Activated effector memory CD4-positive, alpha-beta T cell treated with Interleukin-2 at 50 U/mL for 16 hours (primary cell): ENCODE measurements at regions not wholly inside any gene's neighbourhood (a gene's known extent, or its start where the extent isn't known, plus 50 kb on each side); places are given as distances from the start of the nearest gene placed in this dataset.
"Not testable (repeated sequence)": the region's sequence is repeated elsewhere in the genome, so short reads cannot be mapped to it uniquely, and the experiment has no call there.

Experiments used
- DNase-seq: peaks from one replicate; pipeline ENCODE4 v3.0.0-alpha.2; 2020

DNA sequence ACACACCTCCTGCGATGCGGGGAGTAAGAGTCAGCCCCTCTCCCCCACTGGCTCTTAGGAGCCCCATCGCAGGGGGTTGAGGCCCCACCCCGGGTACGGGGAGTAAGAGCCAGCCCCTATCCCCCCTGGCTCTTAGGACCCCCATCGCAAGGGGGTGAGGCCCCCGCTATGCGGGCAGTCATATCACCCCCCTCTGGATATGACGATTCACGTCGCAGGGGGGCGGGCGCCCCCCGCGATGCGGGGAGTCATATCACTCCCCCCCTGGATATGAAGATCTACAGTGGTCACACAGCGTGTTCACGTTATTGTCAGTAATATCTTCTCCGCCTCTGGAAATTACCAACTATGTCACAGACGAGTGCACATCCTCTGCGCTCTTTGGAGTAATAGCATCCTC is 61.1 kb downstream of the DEFB131A start:
- DNase-seq: not testable (repeated sequence)

DNA sequence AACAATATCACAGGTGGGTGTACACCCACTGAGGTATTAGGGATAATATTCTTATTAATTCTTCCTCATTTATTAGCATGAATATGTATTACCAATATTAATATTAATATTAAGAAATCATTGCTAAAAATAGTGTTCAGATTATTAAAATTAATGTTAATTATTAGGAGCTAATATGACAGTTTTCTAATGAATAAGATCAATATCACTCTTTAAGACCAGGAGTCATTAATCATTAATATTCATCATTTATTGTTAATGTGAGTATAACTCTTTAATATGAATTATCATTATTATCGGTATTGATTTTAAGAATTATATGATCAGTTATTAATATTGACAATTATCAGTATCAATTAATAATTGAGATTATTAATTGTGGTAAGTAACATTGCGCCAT is 62.5 kb downstream of the DEFB131A start:
- DNase-seq: not testable (repeated sequence)

DNA sequence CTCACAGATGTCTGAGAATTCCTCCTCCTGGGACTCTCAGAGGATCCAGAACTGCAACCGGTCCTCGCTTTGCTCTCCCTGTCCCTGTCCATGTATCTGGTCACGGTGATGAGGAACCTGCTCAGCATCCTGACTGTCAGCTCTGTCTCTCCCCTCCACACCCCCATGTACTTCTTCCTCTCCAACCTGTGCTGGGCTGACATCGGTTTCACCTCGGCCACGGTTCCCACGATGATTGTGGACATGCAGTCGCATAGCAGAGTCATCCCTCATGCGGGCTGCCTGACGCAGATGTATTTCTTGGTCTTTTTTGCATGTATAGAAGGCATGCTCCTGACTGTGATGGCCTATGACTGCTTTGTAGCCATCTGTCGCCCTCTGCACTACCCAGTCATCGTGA is 68.7 kb downstream of the DEFB131A start:
- not testable (repeated sequence) for DNase-seq

DNA sequence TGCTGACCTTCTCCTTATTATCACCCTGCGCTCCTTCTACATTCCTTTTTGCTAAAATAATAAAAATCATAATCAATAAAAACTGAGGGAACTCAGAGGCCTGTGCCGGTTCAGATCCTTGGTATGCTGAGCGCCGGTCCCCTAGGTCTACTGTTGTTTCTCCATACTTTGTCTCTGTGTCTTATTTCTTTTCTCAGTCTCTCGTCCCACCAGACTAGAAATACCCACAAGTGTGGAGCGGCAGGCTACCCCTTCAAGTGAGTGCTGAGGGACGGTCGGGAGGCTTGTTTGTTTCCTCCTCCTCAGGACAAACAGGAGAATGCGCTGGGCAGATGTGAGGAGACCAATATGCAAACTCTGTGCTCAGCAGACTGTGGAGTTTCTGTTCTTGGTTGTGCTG is 75.4 kb downstream of the DEFB131A start:
- not testable (repeated sequence) for DNase-seq

DNA sequence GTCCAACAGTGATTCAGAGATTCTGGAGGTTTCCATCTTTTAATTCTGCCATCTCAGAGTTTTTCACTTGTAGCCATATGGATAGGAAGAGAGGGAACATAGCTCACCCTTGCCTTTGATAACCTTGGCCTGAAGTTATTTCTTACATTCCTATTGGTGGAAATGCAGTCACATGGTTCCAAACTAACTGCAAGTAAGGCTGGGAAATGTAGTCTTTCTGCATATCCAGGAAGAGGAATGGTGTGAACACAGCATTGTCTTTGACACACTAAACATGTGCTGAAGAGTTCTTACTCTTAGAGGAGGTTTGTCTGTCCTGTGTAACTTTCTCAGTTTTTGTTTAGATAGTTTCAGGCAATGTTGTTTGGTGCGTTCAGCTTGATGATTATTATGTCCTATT is 78.7 kb downstream of the DEFB131A start:
- DNase-seq: not testable (repeated sequence)

DNA sequence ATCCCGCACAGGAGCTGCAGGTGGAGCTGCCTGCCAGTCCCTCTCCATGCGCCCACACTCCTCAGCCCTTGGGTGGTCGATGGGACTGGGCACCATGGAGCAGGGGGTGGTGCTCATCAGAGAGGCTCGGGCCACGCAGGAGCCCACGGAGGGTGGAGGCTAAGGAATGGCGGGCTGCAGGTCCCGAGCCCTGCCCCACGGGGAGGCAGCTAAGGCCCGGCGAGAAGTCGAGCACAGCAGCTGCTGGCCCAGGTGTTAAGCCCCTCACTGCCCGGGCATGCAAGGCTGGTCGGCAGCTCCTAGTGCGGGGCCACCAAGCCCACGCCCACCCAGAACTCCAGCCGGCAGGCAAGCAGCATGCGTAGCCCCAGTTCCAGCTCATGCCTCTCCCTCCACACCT is 80.2 kb downstream of the DEFB131A start:
- DNase-seq: not testable (repeated sequence)

DNA sequence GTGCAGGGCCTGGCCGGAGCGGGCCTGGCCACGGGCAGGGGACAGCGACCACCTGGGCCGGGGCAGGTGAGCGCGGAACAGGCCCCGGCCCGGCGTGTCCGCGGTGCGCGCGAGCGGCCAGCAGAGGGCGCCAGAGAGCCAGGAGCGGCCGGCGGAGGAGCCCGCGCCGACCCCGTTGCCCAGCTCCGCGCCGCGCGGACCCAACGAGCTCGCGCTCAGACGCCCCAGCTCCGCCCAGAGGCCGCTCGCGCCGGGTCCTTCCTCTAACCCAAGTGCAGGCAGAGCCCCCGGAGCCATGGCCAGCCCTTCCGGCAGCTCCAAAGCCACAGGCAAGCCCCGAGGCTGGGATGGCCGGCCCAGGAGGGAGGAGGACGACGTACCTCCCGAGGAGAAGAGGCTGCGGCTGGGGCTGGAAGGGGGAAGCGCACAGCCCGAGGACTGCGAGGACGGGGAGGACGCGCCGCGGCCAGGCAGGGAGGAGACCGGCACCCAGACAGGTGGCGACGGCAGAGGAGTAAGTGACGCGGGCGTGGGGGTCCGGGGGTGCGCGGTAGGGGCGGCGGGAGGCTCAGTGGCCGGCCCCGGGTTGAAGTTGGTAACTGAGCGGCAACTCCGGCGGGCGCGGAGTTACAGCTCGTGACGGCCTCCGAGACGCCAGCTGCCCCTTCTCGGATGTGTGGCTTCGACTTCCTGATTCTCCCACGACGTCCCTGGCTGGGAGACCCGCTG is 88.1 kb downstream of the DEFB131A start:
- peak; percentile 50 for DNase-seq

DNA sequence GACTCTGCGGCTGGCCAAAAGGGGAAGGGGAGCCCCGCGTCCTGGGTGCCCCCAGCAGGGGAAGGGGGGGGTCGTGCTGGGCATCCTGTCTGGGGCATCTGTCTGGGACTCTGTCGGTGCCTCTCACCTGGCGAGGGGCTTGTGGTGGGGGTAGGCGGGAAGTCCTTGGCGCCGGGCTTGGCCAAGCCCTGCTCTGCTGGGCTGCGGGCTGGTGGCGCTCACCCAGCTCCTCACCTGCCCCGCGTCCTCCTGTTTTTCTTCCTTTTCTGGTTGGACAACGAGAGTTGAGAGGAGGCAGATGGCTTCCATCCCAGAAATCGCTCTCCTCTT is 88.6 kb downstream of the DEFB131A start:
- not testable (repeated sequence) for DNase-seq

DNA sequence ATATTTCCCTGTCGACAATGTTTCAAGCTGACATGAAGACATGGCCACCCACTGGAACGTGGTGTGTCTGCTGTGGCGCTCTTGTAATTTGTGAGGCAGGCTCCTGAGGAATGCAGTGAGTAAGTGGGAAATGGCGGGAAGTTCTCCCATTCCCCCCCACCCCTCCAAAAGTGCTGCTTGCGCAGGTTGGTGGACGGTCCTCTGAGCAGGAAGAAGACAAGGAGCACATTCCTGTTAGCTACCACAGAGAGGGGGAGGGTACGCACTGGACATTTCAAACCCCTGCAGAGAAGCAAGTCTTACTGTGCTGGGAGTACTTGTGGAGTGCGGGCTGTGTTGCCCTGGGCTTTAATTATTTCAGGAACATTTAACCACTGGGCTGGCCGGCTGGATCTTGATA is 92.9 kb downstream of the DEFB131A start:
- DNase-seq: not testable (repeated sequence)

DNA sequence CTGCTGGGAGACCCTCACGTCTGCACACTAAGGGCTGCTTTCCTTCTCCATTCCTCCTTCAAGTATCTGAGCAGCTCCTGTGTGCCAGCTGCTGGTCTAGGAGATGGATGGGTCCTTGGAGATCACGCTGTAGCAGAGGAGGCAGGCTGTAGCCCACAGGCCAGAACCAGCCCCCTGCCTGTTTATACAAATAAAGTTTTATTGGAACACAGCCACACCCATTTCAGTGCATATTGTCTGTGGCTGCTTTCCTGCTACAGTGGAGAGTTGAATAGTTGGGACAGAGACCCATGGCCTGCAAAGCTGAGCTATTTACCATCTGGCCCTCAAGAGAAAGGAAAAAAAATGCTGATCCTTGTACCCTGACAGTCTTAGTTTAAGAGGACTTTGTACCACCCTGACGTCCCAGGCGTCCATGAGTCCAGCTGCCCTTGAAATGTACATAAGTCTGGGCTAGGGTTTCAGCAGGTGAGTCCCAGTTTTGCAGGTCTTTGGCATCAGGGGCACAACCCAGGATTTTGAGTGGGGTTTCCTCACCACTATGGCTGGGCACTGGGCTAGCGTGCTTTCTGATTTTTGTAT is 95.8 kb downstream of the DEFB131A start:
- not testable (repeated sequence) for DNase-seq

DNA sequence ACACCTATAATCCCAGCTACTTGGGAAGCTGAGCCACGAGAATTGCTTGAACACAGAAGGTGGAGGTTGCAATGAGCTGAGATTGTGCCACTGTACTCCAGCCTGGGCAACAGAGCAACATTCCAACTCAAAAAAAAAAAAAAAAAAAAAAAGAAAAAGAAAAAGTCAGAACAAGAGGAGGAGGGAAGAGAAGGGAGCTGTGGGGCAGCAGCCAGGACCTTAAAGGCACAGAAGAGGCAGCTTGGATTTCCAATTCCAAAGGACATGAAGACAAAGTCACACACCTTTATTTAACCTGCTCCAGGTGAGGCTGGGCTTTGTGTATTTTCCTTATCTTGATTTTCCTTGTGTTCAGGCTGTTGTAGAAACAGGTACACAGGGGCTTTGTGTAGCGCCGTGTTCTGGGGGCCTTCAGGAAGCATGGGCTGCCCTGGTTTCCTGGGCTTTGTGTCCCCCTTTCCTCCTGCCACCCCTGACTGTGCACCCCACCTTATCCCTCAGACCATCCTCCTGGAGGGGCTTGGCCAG is 97.2 kb downstream of the DEFB131A start:
- DNase-seq: not testable (repeated sequence)

DNA sequence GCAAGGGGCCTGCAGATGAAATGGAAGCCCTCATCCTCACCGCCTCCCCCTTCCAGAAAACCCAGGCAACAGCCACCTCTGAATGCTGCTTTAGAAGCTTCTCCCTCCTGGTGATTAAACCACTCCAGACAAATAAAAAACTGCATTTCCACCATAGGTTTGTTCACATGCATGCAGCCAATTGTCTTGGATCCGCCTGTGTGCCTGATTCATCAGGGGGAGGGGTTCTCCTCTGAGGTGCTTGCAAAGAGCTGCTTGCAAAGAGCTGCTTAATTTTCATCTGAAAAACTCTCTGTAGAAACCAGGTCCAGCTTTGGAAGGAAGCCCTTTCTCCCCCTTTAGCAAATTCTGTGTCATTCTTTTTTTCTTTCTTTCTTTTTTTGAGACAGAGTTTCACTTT is 100.6 kb downstream of the DEFB131A start:
- not testable (repeated sequence) for DNase-seq

DNA sequence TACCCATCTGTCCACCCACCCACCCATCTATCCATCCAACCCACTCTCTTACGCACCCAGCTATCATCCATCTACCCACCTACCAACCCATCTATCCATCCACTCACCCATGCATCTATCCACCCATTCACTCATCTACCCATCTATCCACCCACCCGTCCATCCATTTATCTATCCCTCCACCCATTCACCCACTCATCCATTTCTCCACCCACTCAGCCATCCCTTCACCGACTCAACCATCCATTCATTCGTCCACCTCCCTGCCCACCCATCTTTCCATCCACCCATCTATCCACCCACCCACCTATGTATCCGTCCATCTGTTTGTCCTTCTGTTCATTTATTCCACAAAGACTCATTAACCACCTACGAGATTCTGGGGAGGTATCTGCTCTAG is 103.3 kb downstream of the DEFB131A start:
- DNase-seq: not testable (repeated sequence)

DNA sequence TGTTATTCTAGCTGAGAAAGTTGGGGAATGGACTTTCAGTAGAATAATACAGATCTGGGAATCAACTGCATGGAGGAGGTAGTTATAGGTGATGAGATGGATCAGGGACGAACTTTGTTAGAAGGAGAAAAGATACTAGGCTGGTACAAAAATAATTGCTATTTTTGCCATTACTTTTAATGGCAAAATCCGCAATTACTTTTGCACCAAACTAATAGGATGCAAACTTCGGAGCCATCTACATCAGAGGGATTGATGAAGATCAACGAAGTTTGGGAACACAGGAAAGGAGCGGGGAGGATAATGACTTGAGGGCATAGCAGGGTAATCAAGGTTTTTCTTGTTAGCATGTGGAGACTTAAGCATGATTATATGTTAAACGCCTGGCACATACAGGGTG is 111.9 kb downstream of the DEFB131A start:
- DNase-seq: not testable (repeated sequence)

DNA sequence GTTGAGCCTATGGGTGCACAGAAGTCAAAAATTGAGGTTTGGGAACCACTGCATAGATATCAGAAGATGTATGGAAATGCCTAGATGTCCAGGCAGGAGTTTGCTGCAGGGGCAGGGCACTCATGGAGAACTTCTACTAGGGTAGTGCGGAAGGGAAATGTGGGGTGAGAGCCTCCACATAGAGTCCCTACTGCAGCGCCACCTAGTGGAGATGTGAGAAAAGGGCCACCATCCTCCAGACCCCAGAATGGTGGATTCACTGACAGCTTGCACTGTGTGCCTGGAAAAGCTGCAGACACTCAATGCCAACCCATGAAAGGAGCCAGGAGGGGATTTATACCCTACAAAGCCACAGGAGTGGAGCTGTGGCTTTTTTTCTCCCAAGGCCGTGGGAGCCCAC is 133.7 kb downstream of the DEFB131A start:
- DNase-seq: not testable (repeated sequence)

DNA sequence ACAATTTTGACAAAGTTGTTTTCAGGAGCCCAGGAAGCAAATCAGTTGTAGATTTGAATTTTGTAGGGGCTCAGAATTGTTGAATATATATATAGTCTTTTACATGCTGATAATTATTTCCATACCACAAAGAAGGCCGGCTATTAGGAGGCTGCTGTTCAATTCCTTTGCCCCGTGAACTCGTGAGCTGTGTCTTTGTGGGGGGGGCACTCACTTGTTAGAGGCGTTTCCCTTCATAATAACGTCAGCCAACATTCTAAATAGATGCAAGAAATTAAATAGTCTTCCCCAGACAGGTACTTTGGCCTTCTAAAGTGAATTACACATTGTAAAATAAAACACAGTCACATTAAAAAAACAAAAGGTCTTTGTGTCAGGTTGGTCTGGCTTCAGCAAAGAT is 138.7 kb downstream of the DEFB131A start:
- DNase-seq: not testable (repeated sequence)

DNA sequence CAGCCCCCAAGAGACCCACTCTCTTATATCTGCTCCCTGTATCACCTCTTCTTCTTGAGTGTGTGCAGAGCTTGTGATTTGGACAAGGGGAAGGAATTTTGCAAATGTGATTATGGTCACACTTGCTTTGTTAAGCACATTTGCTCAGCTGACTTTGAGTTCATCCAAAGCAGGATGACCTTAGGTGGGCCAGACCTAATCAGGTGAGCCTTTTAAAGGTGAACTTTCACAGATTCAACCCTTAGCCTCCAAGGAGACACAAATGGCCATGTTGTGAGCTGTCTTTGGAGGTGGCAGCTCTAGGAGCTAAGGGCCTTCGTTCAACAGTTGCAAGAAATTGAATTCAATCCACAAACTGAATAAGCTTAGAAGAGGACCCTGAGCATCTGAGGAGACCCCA is 147.8 kb downstream of the DEFB131A start:
- no peak for DNase-seq

DNA sequence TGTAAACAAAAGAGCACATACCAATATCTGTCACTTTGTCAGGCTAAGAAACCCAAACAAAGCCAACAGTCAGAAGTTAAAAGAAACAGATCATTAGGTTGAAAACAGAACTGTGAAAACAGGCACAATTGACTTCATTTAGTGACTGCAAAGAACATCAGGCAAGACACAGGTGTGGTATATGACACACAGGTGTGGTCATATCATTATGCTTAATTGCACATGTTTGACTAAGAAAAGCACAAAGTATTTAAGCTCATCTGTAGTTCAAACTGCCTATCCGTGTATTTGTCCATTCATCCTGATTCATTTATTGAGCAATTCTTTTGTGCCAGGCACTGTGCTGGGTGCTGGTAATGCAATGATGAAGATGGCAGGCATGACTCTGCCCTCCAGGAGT is 150.7 kb downstream of the DEFB131A start:
- no peak for DNase-seq

DNA sequence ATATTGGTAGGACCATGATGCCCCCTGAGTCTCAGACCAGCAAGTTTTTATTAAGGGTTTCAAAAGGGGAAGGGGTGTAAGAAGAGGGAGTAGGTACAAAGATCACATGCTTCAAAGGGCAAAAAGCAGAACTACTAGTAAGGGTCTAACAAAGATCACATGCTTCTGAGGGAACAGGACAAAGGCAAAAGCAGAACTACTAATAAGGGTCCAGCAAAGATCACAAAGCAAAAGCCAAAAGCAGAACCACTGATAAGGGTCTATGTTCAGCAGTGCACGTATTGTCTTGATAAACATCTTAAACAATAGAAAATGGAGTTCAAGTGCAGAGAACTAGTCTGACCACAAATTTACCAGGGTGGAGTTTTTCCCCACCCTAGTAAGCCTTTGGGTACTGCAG is 151.3 kb downstream of the DEFB131A start:
- DNase-seq: not testable (repeated sequence)

DNA sequence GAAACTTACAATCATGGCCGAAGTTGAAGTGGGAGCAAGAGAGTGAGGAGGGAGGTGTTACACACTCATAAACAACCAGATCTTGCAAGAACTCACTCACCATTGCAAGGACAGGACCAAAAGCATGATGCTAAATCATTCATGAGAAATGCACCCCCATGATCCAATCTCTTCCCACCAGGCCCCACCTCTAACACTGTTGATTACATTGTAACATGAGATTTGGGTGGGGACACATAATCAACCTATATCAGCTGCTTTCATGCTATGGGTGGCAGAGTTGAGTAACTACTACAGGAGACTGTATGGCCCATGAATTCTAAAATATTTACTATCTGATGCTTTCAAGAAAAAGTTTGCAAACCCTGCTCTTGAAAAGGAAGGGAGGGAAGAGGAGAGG is 155.1 kb downstream of the DEFB131A start:
- DNase-seq: no peak

DNA sequence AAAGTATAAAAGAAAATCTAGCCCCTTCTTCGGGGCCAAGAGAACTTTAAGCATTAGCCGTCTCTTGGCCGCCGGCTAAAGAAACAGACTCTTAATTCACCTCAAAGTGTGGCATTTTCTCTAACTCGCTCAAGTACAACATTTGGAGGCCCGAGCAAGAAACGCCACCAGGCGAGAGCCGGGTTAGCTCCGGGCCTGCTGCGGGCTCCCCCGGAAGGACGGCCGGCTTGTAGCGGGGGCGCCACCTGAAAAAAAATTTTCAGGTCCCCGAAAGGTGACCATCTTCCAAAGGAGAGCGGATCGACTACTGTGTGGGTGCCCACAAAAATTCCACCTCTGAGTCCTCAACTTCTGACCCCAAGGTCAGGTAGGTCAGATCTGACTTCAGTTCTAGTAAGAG is 156.0 kb downstream of the DEFB131A start:
- no peak for DNase-seq

DNA sequence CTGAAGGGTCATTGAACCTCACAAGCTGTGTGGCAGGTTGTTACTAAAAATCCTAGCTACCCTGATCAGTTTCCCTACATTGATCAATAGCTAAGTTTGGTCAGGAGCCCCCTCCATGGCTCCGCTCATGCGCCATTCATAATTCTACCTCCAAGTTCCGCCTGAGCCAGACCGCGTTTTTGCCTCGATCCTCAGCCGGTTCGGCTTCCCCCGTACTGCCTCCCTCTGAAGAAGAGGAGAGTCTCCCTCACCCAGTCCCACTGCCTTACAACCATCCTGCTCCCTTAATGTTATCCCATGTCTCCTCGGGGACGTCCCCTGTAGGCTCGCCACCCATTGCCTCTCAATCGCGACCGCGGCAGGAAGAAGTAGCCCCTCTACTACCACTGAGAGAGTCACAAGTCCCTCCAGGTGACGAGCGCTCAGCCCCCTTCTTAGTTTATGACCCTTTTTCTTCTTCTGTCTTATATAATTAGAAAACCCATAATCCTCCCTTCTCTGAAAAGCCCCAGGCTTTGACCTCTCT is 158.2 kb downstream of the DEFB131A start:
- no peak for DNase-seq

DNA sequence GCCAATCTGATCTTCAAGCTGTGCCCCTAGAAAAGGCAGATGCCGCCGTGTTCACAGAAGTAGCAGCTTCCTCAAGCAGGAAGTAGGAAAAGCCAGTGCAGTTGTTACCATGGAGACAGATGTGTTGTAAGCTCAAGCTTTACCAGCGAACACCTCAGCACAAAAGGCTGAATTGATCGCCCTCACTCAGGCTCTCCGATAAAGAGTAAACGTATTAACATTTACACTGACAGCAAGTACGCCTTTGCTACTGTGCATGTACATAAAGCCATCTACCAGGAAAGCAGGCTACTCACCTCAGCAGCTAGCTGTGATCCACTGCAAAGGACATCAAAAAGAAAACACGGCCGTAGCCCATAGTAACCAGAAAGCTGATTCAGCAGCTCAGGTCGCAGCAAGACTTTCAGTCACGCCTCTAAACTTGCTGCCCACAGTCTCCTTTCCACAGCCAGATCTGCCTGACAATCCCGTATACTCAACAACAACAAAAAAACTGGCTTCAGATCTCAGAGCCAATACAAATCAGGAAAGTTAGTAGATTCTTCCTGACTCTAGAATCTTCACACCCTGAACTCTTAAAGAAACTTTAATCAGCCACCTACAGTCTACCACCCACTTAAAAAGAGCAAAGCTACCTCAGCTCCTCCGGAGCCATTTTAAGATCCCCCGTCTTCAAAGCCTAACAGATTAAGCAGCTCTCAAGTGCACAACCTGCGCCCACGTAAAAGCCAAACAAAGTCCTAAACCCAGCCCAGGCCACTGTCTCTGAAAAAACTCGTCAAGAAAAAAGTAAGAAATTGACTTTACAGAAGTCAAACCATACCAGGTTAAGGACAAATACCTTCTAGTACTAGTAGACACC is 160.0 kb downstream of the DEFB131A start:
- DNase-seq: peak; percentile 29

DNA sequence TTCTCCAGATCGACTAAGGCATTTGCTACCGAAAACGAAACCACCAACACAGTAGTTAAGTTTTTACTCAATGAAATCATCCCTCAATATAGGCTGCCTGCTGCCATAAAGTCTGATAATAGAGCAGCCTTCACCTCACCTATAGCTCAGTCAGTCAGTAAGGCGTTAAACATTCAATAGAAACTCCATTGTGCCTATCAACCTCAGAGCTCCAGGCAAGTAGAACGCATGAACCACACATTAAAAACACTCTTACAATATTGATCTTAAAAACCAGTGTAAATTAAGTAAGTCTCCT is 160.6 kb downstream of the DEFB131A start:
- not testable (repeated sequence) for DNase-seq
